ENCODE measurements at regions not wholly inside any gene's neighbourhood (a gene's known extent, or its start where the extent isn't known, plus 50 kb on each side); places are given as distances from the start of the nearest gene placed in this dataset.

- no peak for TF ChIP-seq CTCF (IDR thresholded peaks at IDR 0.05; ENCODE audit: low read length)
- no peak for TF ChIP-seq EZH2 (IDR thresholded peaks at IDR 0.05; ENCODE audit: borderline replicate concordance, low read length)
Measured at GRCh38 chr4:124428648-124429047, 283.9 kb downstream of the ANKRD50 start.
